OCI-LY3 (cell line): ENCODE measurements at regions not wholly inside any gene's neighbourhood (a gene's known extent, or its start where the extent isn't known, plus 50 kb on each side); places are given as distances from the start of the nearest gene placed in this dataset.
A peak's percentile ranks its signal among the peaks of the same experiment; 100 is the strongest.

Experiments
- H2AFZ ChIP-seq: fragments of 200-600, 300-600 bp; shearing (Covaris generic); 2 replicates; pipeline ENCODE4 v1.6.0; 2014; ENCODE audit warnings: antibody characterized with exemption, low read depth, low read length
- H3K27ac ChIP-seq: fragments of 200-600, 300-600 bp; sonication (generic); 2 replicates; pipeline ENCODE4 v1.5.1; 2014; ENCODE audit warnings: mild to moderate bottlenecking, low read length, moderate library complexity, mixed read lengths
- H3K27me3 ChIP-seq: fragments of 200-600, 300-600 bp; sonication (generic); 2 replicates; pipeline ENCODE4 v1.6.1; 2014; ENCODE audit warnings: low read depth, low read length, mixed read lengths
- H3K36me3 ChIP-seq: fragments of 200-600, 300-600 bp; sonication (generic); replicated peaks from 2 replicates; pipeline ENCODE3; 2014; ENCODE audit warnings: low read depth, low read length, mixed read lengths
- H3K4me1 ChIP-seq: fragments of 300-600, 200-600 bp; sonication (generic); 2 replicates; pipeline ENCODE4 v1.6.1; 2014; ENCODE audit warnings: low read length, mixed read lengths
- H3K4me2 ChIP-seq: fragments of 200-600, 300-600 bp; sonication (generic); 2 replicates; pipeline ENCODE4 v1.6.1; 2014; ENCODE audit warnings: low read length, mixed read lengths
- H3K4me3 ChIP-seq: fragments of 300-600, 200-600 bp; sonication (generic); 2 replicates; pipeline ENCODE4 v1.5.1; 2014; ENCODE audit warnings: antibody characterized with exemption, mild to moderate bottlenecking, low read length, moderate library complexity
- H3K79me2 ChIP-seq: fragments of 300-600, 200-600 bp; shearing (Covaris generic); 2 replicates; pipeline ENCODE4 v1.6.1; 2014; ENCODE audit warnings: mild to moderate bottlenecking, low read length, mixed read lengths
- H3K9ac ChIP-seq: fragments of 300-600, 200-600 bp; shearing (Covaris generic); 2 replicates; pipeline ENCODE4 v1.6.0; 2014; ENCODE audit warnings: mild to moderate bottlenecking, low read length, moderate library complexity
- H3K9me3 ChIP-seq: fragments of 200-600, 300-600 bp; shearing (Covaris generic); 2 replicates; pipeline ENCODE4 v1.6.1; 2014; ENCODE audit warnings: low read length, mixed read lengths; ENCODE audit not compliant: insufficient read depth
- H4K20me1 ChIP-seq: fragments of 200-600, 300-600 bp; sonication (generic); 2 replicates; pipeline ENCODE4 v1.6.1; 2016; ENCODE audit warnings: low read length, mixed read lengths; ENCODE audit not compliant: insufficient read depth
- EZH2phosphoT487 ChIP-seq: fragments of 200-600 bp; shearing (Covaris generic); IDR thresholded peaks from 2 replicates; pipeline ENCODE4 v1.6.1; 2018; ENCODE audit warnings: antibody characterized with exemption, mixed run types, low read depth
- TF ChIP-seq, protein P1 (sequence below): fragments of 200-600, 300-600 bp; sonication (generic); IDR thresholded peaks from 2 replicates; pipeline ENCODE4 v1.5.1; 2014; ENCODE audit warnings: antibody characterized with exemption, low read length, low read depth

GRCh38 chr7:155378580-155378934, 79.4 kb upstream of the EN2 start:
- Histone ChIP-seq H3K9me3 (no peaks in the 10 kb centered on the region), H3K4me1 (peaks cover 15% of the 10 kb centered on the region), H3K9ac (no peak overlapping the region), H3K27me3 (peaks cover 46% of the 10 kb centered on the region), H3K27ac (no peak overlapping the region), H3K4me2 (no peak overlapping the region), H3K79me2 (no peaks in the 10 kb centered on the region), H2AFZ (no peak overlapping the region), H4K20me1 (no peaks in the 10 kb centered on the region), H3K36me3 (no peaks in the 10 kb centered on the region), H3K4me3 (no peak overlapping the region)
- TF ChIP-seq EZH2phosphoT487, result no peak
- TF ChIP-seq, protein P1, sequence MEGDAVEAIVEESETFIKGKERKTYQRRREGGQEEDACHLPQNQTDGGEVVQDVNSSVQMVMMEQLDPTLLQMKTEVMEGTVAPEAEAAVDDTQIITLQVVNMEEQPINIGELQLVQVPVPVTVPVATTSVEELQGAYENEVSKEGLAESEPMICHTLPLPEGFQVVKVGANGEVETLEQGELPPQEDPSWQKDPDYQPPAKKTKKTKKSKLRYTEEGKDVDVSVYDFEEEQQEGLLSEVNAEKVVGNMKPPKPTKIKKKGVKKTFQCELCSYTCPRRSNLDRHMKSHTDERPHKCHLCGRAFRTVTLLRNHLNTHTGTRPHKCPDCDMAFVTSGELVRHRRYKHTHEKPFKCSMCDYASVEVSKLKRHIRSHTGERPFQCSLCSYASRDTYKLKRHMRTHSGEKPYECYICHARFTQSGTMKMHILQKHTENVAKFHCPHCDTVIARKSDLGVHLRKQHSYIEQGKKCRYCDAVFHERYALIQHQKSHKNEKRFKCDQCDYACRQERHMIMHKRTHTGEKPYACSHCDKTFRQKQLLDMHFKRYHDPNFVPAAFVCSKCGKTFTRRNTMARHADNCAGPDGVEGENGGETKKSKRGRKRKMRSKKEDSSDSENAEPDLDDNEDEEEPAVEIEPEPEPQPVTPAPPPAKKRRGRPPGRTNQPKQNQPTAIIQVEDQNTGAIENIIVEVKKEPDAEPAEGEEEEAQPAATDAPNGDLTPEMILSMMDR, result no peak

GRCh38 chr7:155378959-155379871, 78.7 kb upstream of the EN2 start:
- Histone ChIP-seq H3K9me3 (no peaks in the 10 kb centered on the region), H3K4me1 (peaks cover 15% of the 10 kb centered on the region), H3K27me3 (peaks cover 46% of the 10 kb centered on the region), H3K9ac (no peak overlapping the region), H3K4me3 (no peak overlapping the region), H3K4me2 (peak overlapping the region; percentile 83), H3K36me3 (no peaks in the 10 kb centered on the region), H3K27ac (no peak overlapping the region), H4K20me1 (no peaks in the 10 kb centered on the region), H3K79me2 (no peaks in the 10 kb centered on the region), H2AFZ (no peak overlapping the region)
- TF ChIP-seq EZH2phosphoT487, result no peak

- H3K36me3 ChIP-seq, result no peaks in the 10 kb centered on the region
- H3K9ac ChIP-seq, result no peak overlapping the region
- TF ChIP-seq, protein P1, result peak; percentile 80
- no peak for TF ChIP-seq EZH2phosphoT487
- no peaks in the 10 kb centered on the region for H3K79me2 ChIP-seq
- H3K4me3 ChIP-seq, result peak overlapping the region; percentile 53
- H3K4me1 ChIP-seq, result peaks cover 15% of the 10 kb centered on the region
- peak overlapping the region; percentile 83 for H3K4me2 ChIP-seq
- 0 out of 2 replicates have a peak overlapping the region, but pooled peaks have one; percentile 42 for H2AFZ ChIP-seq
- H3K27me3 ChIP-seq, result peaks cover 45% of the 10 kb centered on the region
- no peaks in the 10 kb centered on the region for H4K20me1 ChIP-seq
- H3K27ac ChIP-seq, result no peak overlapping the region
- H3K9me3 ChIP-seq, result no peaks in the 10 kb centered on the region
Observed at GRCh38 chr7:155380221-155380861, 77.6 kb upstream of the EN2 start.

GRCh38 chr7:155380976-155381851, 76.7 kb upstream of the EN2 start:
- no peaks in the 10 kb centered on the region for H4K20me1 ChIP-seq
- no peak for TF ChIP-seq EZH2phosphoT487
- TF ChIP-seq, protein P1, result no peak
- H3K9ac ChIP-seq, result no peak overlapping the region
- no peak overlapping the region for H2AFZ ChIP-seq
- no peaks in the 10 kb centered on the region for H3K79me2 ChIP-seq
- H3K27me3 ChIP-seq, result peaks cover 36% of the 10 kb centered on the region
- no peak overlapping the region for H3K27ac ChIP-seq
- no peaks in the 10 kb centered on the region for H3K36me3 ChIP-seq
- no peaks in the 10 kb centered on the region for H3K9me3 ChIP-seq
- H3K4me3 ChIP-seq, result no peak overlapping the region
- peak overlapping the region; percentile 83; the same call in 1 of the 2 replicates for H3K4me2 ChIP-seq
- peaks cover 15% of the 10 kb centered on the region for H3K4me1 ChIP-seq
